ENCODE measurements at regions not wholly inside any gene's neighbourhood (a gene's known extent, or its start where the extent isn't known, plus 50 kb on each side); places are given as distances from the start of the nearest gene placed in this dataset.

DNA sequence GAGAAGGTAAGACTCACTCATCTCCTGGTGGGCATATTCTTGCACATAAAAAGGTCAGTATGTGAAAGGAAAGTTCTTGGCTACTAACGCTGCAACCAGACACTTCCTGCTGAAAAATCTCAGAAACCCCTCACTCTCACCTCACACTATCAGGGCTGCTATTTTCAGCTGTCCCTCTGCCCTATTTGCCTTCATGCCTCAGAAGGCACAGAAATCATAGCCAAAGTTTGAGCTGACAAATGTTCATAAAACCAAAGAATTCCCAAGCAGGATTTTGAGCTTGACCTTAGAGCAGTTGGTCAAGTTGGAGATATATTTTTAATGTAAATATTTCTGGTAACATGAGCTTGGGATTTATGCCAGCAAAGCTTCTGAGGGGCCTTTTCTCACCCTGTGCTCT lies 806.2 kb downstream of the MAFB start:
- TF ChIP-seq, protein P1, sequence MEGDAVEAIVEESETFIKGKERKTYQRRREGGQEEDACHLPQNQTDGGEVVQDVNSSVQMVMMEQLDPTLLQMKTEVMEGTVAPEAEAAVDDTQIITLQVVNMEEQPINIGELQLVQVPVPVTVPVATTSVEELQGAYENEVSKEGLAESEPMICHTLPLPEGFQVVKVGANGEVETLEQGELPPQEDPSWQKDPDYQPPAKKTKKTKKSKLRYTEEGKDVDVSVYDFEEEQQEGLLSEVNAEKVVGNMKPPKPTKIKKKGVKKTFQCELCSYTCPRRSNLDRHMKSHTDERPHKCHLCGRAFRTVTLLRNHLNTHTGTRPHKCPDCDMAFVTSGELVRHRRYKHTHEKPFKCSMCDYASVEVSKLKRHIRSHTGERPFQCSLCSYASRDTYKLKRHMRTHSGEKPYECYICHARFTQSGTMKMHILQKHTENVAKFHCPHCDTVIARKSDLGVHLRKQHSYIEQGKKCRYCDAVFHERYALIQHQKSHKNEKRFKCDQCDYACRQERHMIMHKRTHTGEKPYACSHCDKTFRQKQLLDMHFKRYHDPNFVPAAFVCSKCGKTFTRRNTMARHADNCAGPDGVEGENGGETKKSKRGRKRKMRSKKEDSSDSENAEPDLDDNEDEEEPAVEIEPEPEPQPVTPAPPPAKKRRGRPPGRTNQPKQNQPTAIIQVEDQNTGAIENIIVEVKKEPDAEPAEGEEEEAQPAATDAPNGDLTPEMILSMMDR (IDR thresholded peaks at IDR 0.05) = no peak
- TF ChIP-seq POLR2A (IDR thresholded peaks at IDR 0.05) = no peak

Data from tibial nerve (tissue), 3 donors.